ENCODE measurements at regions not wholly inside any gene's neighbourhood (a gene's known extent, or its start where the extent isn't known, plus 50 kb on each side); places are given as distances from the start of the nearest gene placed in this dataset.

GRCh38 chr14:42469637-42470426 is 863.2 kb downstream of the LRFN5 start:
- Mint-ChIP-seq H3K27ac (no peak overlapping the region), H3K9me3 (peaks cover 8% of the 10 kb centered on the region), H3K4me1 (no peaks in the 10 kb centered on the region), H3K4me3 (no peak overlapping the region), H3K36me3 (no peaks in the 10 kb centered on the region)
- no peak for ATAC-seq
- no peak for DNase-seq (ENCODE audit: low spot score in 2 of 2)

GRCh38 chr14:42460673-42461072 is 854.0 kb downstream of the LRFN5 start:
- Mint-ChIP-seq H3K4me3 (no peak overlapping the region), H3K27ac (no peak overlapping the region), H3K4me1 (no peaks in the 10 kb centered on the region), H3K36me3 (no peaks in the 10 kb centered on the region), H3K9me3 (peaks cover 7% of the 10 kb centered on the region)
- DNase-seq (ENCODE audit: low spot score in 2 of 2), result no peak
- no peak for ATAC-seq

GRCh38 chr14:42459171-42459685 is 852.6 kb downstream of the LRFN5 start:
- Mint-ChIP-seq H3K9me3 (peaks cover 10% of the 10 kb centered on the region), H3K36me3 (no peaks in the 10 kb centered on the region), H3K4me3 (no peak overlapping the region), H3K27ac (no peak overlapping the region), H3K4me1 (no peaks in the 10 kb centered on the region)
- no peak for ATAC-seq
- no peak for DNase-seq (ENCODE audit: low spot score in 2 of 2)

GRCh38 chr14:42441615-42442014 is 834.9 kb downstream of the LRFN5 start:
- H3K4me1 Mint-ChIP-seq, result no peaks in the 10 kb centered on the region
- DNase-seq (ENCODE audit: low spot score in 2 of 2) (no peak), ATAC-seq (no peak)
- peaks cover 4% of the 10 kb centered on the region for H3K9me3 Mint-ChIP-seq
- no peak overlapping the region for H3K27ac Mint-ChIP-seq
- no peaks in the 10 kb centered on the region for H3K36me3 Mint-ChIP-seq
- no peak overlapping the region for H3K4me3 Mint-ChIP-seq

GRCh38 chr14:42437809-42438208 is 831.1 kb downstream of the LRFN5 start:
- peaks cover 4% of the 10 kb centered on the region for H3K9me3 Mint-ChIP-seq
- DNase-seq (ENCODE audit: low spot score in 2 of 2) (no peak), ATAC-seq (no peak)
- no peak overlapping the region for H3K4me3 Mint-ChIP-seq
- no peaks in the 10 kb centered on the region for H3K36me3 Mint-ChIP-seq
- H3K4me1 Mint-ChIP-seq, result no peaks in the 10 kb centered on the region
- no peak overlapping the region for H3K27ac Mint-ChIP-seq

- no peak overlapping the region for H3K27ac Mint-ChIP-seq
- no peak for DNase-seq (ENCODE audit: low spot score in 2 of 2)
- no peak overlapping the region for H3K4me3 Mint-ChIP-seq
- no peak for ATAC-seq
- no peaks in the 10 kb centered on the region for H3K36me3 Mint-ChIP-seq
- peaks cover 19% of the 10 kb centered on the region for H3K9me3 Mint-ChIP-seq
- H3K4me1 Mint-ChIP-seq, result no peaks in the 10 kb centered on the region
These were observed 822.7 kb downstream of the LRFN5 start for GRCh38 chr14:42429401-42429800.

- no peak for DNase-seq (ENCODE audit: low spot score in 2 of 2)
- ATAC-seq, result no peak
- no peak overlapping the region for H3K27ac Mint-ChIP-seq
- H3K36me3 Mint-ChIP-seq, result no peaks in the 10 kb centered on the region
- no peak overlapping the region for H3K4me3 Mint-ChIP-seq
- H3K4me1 Mint-ChIP-seq, result no peaks in the 10 kb centered on the region
- peaks cover 19% of the 10 kb centered on the region for H3K9me3 Mint-ChIP-seq
These were observed 822.3 kb downstream of the LRFN5 start for GRCh38 chr14:42428996-42429395.

- H3K9me3 Mint-ChIP-seq, result peaks cover 11% of the 10 kb centered on the region
- H3K36me3 Mint-ChIP-seq, result no peaks in the 10 kb centered on the region
- ATAC-seq (no peak), DNase-seq (ENCODE audit: low spot score in 2 of 2) (no peak)
- no peak overlapping the region for H3K27ac Mint-ChIP-seq
- H3K4me3 Mint-ChIP-seq, result no peak overlapping the region
- H3K4me1 Mint-ChIP-seq, result no peaks in the 10 kb centered on the region
These were observed 817.8 kb downstream of the LRFN5 start for GRCh38 chr14:42424501-42424900.

GRCh38 chr14:42421377-42422078 is 814.9 kb downstream of the LRFN5 start:
- no peak overlapping the region for H3K4me3 Mint-ChIP-seq
- no peak overlapping the region for H3K27ac Mint-ChIP-seq
- no peak for DNase-seq (ENCODE audit: low spot score in 2 of 2)
- no peak for ATAC-seq
- peaks cover 11% of the 10 kb centered on the region for H3K9me3 Mint-ChIP-seq
- no peaks in the 10 kb centered on the region for H3K36me3 Mint-ChIP-seq
- no peaks in the 10 kb centered on the region for H3K4me1 Mint-ChIP-seq

- H3K9me3 Mint-ChIP-seq, result peaks cover 11% of the 10 kb centered on the region
- ATAC-seq (no peak), DNase-seq (ENCODE audit: low spot score in 2 of 2) (no peak)
- H3K36me3 Mint-ChIP-seq, result no peaks in the 10 kb centered on the region
- no peak overlapping the region for H3K4me3 Mint-ChIP-seq
- H3K4me1 Mint-ChIP-seq, result no peaks in the 10 kb centered on the region
- H3K27ac Mint-ChIP-seq, result no peak overlapping the region
These were observed 813.4 kb downstream of the LRFN5 start for GRCh38 chr14:42420071-42420470.

- Mint-ChIP-seq H3K36me3 (no peaks in the 10 kb centered on the region), H3K4me3 (no peak overlapping the region), H3K27ac (no peak overlapping the region), H3K4me1 (no peaks in the 10 kb centered on the region), H3K9me3 (peaks cover 13% of the 10 kb centered on the region)
- DNase-seq (ENCODE audit: low spot score in 2 of 2) (no peak), ATAC-seq (no peak)
These were observed 800.5 kb downstream of the LRFN5 start for GRCh38 chr14:42407153-42407552.

GRCh38 chr14:42391146-42391834 is 784.6 kb downstream of the LRFN5 start:
- no peak overlapping the region for H3K27ac Mint-ChIP-seq
- no peak overlapping the region for H3K4me3 Mint-ChIP-seq
- no peak for DNase-seq (ENCODE audit: low spot score in 2 of 2)
- peaks cover 10% of the 10 kb centered on the region for H3K9me3 Mint-ChIP-seq
- no peaks in the 10 kb centered on the region for H3K36me3 Mint-ChIP-seq
- no peak for ATAC-seq
- H3K4me1 Mint-ChIP-seq, result no peaks in the 10 kb centered on the region

GRCh38 chr14:42378880-42379279 is 772.2 kb downstream of the LRFN5 start:
- DNase-seq (ENCODE audit: low spot score in 2 of 2) (no peak), ATAC-seq (no peak)
- H3K9me3 Mint-ChIP-seq, result peaks cover 13% of the 10 kb centered on the region
- no peak overlapping the region for H3K4me3 Mint-ChIP-seq
- no peaks in the 10 kb centered on the region for H3K4me1 Mint-ChIP-seq
- H3K27ac Mint-ChIP-seq, result no peak overlapping the region
- no peaks in the 10 kb centered on the region for H3K36me3 Mint-ChIP-seq

- DNase-seq (ENCODE audit: low spot score in 2 of 2) (no peak), ATAC-seq (no peak)
- Mint-ChIP-seq H3K4me1 (no peaks in the 10 kb centered on the region), H3K27ac (no peak overlapping the region), H3K9me3 (peaks cover 13% of the 10 kb centered on the region), H3K36me3 (no peaks in the 10 kb centered on the region), H3K4me3 (no peak overlapping the region)
These were observed 771.6 kb downstream of the LRFN5 start for GRCh38 chr14:42378274-42378673.

- DNase-seq (ENCODE audit: low spot score in 2 of 2) (no peak), ATAC-seq (no peak)
- Mint-ChIP-seq H3K4me1 (no peaks in the 10 kb centered on the region), H3K9me3 (peaks cover 21% of the 10 kb centered on the region), H3K27ac (no peak overlapping the region), H3K36me3 (no peaks in the 10 kb centered on the region), H3K4me3 (no peak overlapping the region)
These were observed 767.7 kb downstream of the LRFN5 start for GRCh38 chr14:42374332-42374731.

All from stimulated activated effector memory CD8-positive, alpha-beta T cell treated with anti-CD3 and anti-CD28 coated beads, Interleukin-12 subunit alpha, Interleukin-12 subunit beta, amount 100 ng/mL, for 72 hours (primary cell).